A673 (cell line): ENCODE measurements at regions not wholly inside any gene's neighbourhood (a gene's known extent, or its start where the extent isn't known, plus 50 kb on each side); places are given as distances from the start of the nearest gene placed in this dataset.

Experiments
- EZH2 ChIP-seq: fragments of 200-600 bp; sonication (generic); IDR thresholded peaks from 2 replicates; pipeline ENCODE4 v1.6.1; 2017; ENCODE audit warnings: borderline replicate concordance, low read depth, mild to moderate bottlenecking, mixed read lengths, antibody characterized with exemption, low read length; ENCODE audit not compliant: poor library complexity, severe bottlenecking
- TF ChIP-seq, protein P1 (sequence below): fragments of 300-800, 200-600 bp; sonication (generic); conservative IDR thresholded peaks from 2 replicates; pipeline ENCODE4 v1.5.1; 2017; ENCODE audit warnings: low read depth, mild to moderate bottlenecking, antibody characterized with exemption, low read length, moderate library complexity, mixed read lengths

DNA sequence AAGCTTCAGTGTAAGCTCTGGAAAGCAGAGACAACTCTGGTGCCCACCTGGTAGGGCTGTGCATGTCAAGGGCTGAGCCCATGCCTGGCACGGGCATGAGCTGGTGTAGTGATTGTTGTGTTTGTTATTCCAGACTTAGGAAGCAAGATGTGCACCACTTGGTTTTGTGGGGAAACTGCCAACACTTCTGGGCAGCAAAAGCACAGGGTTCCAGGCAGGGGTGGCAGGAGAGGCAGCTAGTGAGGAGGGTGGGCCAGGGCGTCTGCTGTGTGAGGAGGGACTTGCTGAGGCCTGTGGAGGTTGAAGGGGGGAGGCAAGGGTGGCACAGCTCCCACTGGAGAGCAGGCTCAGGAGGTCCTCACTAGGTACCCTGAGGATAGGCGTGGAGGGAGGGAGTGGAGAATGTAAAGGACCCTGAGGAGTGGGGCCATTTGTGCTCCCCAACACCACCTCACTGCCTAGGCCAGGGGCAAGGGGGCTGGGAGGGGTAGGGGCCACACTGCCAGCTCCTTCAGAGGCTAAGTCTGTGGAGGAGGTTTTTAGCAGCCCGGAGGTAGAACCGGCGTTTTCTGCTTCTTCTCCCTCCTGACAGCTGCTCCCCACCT is 104.0 kb upstream of the POU3F3 start:
- TF ChIP-seq, protein P1, sequence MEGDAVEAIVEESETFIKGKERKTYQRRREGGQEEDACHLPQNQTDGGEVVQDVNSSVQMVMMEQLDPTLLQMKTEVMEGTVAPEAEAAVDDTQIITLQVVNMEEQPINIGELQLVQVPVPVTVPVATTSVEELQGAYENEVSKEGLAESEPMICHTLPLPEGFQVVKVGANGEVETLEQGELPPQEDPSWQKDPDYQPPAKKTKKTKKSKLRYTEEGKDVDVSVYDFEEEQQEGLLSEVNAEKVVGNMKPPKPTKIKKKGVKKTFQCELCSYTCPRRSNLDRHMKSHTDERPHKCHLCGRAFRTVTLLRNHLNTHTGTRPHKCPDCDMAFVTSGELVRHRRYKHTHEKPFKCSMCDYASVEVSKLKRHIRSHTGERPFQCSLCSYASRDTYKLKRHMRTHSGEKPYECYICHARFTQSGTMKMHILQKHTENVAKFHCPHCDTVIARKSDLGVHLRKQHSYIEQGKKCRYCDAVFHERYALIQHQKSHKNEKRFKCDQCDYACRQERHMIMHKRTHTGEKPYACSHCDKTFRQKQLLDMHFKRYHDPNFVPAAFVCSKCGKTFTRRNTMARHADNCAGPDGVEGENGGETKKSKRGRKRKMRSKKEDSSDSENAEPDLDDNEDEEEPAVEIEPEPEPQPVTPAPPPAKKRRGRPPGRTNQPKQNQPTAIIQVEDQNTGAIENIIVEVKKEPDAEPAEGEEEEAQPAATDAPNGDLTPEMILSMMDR = no peak
- no peak for TF ChIP-seq EZH2
